NCI-H82 treated with DMSO at 0.1 percent for 48 hours (cell line): ENCODE measurements at regions not wholly inside any gene's neighbourhood (a gene's known extent, or its start where the extent isn't known, plus 50 kb on each side); places are given as distances from the start of the nearest gene placed in this dataset.
"Not testable (repeated sequence)": the region's sequence is repeated elsewhere in the genome, so short reads cannot be mapped to it uniquely, and the experiment has no call there.

Experiments
- DNase-seq: peaks from one replicate; lab custom pipeline; 2025; ENCODE audit not compliant: unreplicated experiment; lab: John Stamatoyannopoulos, UW

DNA sequence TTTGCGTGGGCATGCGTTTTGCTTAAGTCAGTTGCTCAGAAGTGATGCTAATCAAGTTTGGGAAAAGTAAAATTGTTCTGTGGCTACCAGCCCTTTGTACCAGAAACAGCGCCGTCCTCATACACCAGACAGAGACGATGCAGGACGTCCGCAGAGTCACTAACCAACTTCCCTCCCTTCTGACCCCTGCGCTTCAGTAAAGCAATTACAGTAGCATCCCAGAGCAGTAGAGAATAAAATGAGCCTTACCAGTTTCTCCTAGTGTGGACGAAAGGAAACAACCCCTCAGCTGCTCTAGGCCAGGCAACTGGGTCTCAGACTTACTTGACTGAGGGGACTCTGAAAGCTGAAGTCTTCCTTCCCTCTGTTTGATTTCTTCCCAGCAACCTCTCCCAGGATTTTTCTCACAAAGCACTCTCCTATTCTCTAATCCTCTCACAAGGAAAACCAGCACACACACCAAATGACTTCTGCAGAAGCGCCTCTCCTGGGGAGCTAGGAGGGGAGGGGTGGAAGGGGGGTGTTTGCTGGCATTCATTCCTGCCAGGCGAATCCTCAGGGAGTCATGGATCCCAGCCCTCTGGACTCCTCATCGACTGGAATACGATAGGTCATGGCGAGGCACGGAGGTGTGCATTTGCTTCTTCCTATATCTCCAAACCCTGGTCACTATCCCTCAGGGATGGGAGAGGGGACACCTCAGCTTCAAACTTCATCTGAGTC, 56.0 kb upstream of the MID1 start:
- no peak for DNase-seq

DNA sequence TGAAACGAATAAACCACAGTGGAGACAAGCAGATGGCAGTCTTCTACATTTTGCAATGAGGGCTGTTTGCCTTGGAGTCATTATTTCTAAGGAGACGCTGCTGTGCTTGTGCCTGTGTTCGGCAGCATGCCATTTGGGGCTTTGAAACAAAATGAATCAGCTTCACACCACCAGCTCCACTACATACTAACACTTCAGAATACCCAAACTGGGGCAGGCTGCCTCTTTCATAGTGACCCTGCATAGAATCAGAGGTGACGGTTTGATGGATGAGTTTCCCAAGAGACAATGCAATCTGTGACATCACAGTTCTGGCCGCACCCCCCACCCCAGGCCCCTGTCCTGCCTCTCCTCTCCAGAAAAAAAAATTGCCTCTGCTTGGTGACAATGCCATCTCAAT, 57.1 kb upstream of the MID1 start:
- no peak for DNase-seq

DNA sequence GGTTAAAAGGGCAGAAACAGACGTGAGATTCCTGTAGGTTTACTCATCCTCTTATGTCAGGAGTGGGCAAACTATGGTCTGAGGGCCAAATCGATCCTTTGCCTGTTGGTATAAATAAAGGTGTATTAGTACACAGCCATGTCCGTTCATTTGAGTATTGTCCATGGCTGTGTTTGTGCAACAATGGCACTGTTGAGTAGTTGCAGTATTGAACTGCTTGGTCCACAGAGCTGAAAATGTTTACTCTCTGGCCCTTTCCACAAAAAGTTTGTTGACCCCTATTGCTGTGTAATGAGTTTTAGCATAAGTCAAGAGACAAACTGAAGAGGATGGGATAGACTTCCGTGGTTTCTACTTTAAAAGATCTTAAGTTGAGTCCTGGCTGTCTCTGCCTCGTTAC, 59.0 kb upstream of the MID1 start:
- no peak for DNase-seq

DNA sequence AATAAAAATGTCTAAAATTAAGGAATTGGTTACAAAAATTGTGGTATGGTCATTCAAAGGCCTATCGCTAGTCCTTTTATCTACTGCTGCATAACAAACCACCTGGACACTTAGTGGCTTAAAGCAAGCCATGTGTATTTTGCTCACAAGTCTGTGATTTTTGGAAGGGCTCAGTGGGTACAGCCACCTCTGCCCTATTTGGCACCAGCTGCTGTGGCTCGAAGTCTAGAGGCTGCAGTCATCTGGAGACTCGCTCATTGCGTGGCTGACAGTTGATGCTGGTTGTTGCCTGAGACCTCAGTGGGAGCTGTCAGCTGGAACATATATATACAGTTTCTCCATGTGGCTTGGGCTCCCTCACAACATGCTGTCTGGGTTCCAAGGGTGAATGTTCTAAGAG, 60.8 kb upstream of the MID1 start:
- no peak for DNase-seq

DNA sequence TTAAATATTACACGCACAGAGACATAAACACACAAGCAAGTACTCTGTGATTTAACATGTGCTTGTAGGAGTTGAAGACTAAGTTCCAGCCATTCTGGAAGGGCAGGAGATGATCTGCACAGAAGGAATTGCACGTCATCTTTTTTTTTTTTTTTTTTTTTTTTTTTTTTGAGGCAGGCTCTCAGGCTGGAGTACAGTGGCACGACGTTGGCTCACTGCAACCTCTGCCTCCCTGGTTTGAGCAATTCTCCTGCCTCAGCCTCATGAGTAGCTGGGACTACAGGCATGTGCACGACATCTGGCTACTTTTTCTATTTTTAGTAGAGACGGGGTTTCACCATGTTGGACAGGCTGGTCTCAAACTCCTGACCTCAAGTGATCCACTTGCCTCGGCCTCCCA, 63.2 kb upstream of the MID1 start:
- not testable (repeated sequence) for DNase-seq

DNA sequence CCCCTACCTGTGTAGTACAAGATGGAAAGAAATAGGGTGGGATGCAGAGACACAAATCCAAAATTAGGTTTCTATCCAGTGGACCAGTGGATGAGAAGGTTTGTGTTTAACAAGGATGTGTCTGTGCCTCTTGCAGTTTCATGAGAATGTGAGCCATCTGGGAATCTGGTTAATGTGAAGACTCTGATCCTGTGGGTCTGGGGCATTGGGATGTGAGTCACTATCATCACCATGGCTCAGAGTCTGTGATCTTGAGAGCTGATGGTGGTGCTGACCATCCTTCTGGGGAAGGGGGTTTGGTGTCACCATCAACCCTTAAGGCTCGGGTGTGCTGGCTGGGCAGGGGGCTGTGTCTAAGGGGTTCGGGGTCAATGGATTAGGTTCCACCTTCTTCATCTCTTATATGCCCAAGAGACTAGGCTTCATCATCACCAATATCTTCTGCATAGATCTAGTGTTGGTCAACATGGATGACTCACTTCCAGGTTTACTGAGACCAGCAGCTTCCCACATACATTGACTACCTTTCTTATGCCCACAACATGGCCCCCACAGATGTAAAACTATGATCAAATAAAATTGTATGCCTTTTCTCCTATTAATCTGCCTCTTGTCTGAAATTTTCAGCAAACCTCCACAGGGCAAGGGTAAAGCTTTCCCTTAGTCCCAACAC, 65.7 kb upstream of the MID1 start:
- no peak for DNase-seq

DNA sequence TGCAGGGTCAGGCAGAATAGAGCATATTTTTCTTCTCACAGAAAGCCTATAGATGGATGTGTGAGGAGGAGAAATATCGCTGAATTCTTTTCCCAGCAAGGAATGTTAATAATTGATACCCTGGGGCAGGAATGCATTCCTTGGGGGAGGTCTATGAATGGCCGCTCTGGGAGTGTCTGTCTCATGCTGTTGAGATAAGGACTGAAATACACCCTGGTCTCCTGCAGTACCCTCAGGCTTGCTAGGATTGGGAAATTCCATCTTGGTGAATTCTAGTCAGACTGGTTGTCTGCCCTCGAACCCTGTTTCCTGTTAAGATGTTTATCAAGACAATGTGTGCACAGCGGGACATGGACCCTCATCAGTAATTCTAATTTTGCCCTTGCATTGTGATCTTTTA, 71.4 kb upstream of the MID1 start:
- not testable (repeated sequence) for DNase-seq

DNA sequence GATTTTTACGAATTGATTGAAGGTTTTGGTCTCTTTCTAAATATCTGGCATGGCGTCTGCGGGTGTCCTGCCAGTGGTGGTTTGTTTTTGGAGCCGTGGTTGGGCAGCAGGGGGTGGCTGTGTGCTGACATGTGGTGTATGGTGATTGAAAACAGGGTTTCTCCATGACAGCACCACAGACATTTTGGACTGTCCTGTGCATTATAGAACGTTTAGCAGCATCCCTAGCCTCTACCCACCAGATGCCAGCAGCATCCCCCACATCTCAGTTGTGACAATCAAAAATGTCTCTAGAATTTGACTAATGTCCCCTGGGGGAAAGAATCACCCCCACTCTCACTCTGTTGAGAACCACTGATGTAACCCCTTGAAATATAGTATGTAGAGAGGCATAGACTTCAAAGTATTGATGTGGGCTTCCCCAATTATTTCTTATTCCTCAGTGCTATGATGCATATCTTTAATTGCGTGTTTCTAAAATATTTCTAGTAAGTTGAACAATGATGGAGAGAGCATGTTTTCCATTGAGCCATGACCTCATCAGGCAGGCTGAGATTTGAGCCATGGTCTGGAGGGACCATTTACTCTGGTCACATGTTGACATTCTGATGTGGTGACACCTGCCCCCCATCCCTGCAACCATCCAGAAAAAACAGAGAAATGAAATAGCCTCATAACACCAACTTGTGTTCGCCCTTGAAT, 77.4 kb upstream of the MID1 start:
- no peak for DNase-seq

DNA sequence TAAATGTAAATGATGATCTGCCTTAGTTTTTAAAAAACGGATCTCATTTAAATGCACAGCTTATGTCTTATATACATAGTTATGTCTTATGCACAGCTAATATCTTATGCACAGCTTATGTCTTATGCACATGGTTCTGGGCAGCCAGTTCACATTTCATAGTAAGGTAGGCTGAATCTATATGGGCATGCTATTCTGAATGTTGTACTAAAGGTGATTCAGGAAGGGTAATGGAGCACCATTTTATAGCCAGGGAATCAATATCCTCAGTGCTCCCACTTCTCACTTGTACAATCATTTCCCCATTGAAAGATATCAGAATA, 77.9 kb upstream of the MID1 start:
- DNase-seq, result no peak

DNA sequence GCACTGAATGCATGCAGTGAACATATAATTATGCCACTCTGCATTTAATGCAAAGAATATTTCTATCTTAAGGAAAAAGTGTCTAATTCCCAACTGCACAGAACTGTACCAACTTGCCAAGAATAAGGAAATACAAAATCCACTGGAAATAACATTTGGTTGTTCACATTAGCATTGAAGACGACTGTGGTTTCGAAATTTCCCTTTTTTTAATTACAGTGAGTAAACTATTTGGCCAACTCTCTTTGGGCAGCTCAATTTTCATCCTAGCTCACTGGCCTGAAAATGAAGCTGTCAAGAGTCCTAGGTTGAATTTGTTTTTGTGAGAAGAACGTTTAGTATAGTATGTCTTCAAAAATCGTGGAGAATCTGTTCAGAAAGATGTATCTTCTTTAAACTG, 81.6 kb upstream of the MID1 start:
- DNase-seq, result no peak

DNA sequence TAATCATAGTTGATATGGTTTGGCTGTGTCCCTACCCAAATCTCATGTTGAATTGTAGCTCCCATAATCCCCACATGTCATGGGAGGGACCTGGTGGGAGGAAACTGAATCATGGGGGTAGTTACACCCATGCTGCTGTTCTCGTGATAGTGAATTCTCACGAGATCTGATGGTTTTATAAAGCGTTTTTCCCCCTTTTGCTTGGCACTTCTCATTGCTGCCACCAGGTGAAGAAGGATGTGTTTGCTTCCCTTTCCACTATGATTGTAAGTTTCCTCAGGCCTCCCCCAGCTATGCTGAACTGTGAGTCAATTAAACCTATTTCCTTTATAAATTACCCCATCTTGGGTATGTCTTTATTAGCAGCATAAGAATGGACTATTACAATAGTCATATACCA, 86.0 kb upstream of the MID1 start:
- DNase-seq, result not testable (repeated sequence)

DNA sequence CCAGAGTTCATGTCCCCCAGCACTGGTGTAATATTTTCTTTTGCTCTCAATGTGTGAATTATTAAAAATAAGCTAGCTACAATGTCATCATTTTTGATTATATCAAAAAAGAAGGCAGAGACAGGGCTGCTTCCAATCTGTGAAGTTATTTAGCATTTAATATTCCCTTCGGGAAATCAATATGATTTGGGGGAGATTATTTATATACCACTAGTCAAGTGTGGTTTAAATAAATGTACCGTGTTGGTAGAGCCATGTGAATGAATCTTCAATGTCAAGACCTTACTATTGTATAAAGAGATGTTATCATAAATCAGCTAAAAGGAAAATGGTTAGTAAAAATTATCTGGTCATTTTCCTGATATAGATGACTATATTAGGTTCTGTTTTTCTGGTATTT, 87.4 kb upstream of the MID1 start:
- DNase-seq, result no peak

DNA sequence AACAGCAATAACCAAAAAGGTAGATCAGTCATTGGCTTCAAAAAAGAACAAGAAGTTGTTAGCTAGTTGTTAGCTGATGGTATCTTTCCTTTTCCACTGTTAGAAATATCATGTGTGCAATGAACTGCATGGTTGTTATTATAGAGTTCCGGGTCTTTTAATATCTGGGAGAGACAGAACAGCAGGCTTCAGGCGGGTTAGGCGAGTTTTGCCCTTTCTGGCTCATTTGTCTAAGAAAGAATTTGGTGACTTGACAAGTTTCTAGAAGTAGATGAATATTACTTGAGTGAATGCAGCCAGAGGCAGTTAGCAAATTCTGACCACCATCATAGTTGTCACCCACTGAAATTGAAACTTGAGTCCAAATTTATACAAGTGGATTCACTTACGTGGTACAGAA, 88.9 kb upstream of the MID1 start:
- no peak for DNase-seq

DNA sequence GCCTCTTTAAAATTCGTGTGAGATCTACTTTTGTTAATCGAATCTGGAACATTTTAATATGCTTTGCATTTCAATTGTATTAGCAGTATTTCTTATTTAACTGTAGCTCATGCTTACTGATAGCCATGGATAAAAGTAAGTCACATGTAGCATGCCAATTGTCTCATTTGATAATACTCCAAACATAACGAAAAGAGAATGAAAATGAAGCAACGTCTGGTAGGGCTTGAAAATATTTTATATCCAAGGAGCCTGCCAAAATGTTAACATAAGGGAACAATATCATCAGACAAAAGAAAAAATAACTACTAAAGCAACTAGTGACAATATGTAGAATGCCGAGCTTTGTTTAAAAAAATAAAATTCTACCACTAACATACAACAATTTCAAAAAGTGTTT, 94.1 kb upstream of the MID1 start:
- DNase-seq, result no peak

DNA sequence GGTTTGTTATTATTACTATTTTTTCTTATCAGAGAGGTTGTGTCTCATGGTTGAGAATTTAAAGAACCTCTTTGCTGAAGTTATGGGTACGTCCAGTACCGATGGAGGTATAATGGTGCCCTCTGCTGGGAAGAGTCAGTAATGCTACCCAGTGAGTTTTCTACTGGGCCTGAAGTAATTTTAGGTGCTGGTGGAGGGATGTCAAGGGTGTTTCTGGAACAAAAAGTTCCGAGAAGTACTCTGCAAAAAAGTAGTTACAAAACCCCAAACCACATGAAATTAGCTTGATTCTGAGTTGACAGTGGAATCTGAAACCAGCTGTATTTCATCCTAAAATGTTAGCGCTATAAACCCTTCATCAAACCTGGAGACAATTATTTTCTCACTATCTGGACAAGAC, 102.5 kb upstream of the MID1 start:
- DNase-seq, result no peak

DNA sequence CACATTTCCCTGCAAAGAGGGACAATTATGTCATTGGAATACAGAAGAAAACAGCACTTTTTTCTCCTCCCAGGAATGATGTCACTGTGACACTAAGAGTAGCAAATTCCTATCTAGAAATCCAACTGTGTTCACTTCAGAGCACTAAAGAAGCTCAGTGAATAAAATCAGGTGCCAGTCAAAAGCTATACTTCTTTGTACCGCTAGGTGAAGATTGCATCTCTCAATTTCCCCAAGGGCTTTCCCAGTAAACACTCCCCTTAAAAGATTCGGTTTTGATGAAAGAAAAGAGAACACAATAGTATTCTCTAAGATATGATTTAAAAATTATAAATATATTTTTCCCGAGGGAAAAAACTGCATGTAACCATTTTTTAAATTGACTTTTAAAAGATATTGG, 104.7 kb upstream of the MID1 start:
- DNase-seq, result no peak

DNA sequence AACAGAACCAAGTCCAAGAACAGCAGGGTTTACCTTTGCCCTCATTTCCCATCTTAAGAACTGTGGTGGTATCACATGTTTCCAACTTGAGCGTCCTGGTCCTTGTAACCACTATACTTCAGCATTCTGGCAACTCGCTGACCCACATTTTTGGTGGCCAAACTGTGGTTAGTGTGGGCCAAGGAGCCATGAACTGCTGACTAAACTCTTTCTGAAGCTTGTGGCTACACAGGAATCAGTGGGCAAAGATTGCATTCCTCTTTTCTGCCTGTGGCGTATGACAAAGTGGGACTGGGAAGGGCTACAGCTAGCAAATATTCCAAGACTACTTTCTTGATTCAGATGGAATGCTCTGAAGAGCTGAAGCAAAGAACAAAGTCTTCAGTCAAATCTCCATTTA, 106.3 kb upstream of the MID1 start:
- DNase-seq, result no peak

DNA sequence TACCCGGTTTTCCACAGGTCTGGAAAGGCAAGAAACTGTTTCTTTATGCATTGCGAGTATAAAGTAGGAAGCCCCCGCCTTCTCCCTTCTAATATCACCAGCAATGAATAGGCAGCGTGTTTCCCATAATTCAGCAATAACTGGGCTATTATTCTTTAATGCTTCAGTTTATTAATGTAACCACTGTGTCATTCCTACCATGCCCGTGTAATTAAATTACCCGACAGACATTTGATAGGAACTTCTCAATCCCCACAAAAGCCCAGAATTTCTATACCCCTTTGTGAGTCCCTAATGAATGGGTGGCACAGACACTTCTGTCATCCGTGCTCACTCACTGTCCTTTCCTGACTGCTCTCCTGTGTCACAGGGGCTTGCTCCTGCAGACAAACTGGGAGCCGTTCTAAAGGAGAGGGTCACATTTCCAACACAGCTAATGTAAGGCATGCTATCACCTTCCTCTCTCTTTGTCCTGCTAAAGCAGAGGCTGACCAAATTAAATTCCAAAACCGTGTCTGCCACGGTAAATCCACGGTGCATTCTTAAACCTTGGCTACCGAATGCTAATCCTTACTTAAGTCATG, 108.5 kb upstream of the MID1 start:
- DNase-seq, result no peak

DNA sequence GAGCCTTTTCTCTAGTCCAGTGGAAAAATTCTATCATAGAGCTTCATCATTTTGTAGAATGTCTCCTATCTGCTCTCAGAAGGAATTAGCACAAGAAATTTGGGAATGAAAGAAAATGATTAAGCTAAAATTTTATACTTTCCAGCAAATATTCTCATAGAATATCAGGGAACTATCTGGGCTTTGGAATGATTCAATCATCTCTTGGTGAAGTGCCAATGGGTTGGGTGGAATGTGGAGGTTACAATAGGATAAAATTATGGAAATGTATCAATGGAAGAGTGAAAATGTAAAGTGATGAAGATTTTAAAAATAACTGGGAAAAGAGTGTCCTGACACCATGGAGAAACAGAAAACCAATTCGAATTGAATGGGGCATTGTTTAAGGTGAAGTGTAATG, 119.0 kb upstream of the MID1 start:
- no peak for DNase-seq

DNA sequence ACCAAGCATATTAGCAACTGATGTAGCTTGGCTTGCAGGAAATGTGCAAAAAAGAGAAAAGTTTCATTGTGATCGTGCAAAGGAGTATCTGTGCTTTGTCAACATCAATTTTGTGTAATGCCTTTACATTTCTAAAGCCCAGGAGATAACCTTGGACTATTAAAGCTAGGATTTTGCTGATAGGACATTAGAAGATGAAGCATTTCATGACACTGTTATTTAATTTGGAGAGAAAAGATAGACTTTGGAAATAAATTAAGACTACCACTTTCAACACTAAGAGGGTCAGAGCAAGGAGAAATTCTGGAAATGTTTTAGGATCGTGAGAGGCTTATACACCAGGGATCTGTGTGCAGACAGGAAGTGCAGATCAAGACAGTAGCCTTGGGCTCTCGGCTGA, 120.6 kb upstream of the MID1 start:
- DNase-seq, result no peak

DNA sequence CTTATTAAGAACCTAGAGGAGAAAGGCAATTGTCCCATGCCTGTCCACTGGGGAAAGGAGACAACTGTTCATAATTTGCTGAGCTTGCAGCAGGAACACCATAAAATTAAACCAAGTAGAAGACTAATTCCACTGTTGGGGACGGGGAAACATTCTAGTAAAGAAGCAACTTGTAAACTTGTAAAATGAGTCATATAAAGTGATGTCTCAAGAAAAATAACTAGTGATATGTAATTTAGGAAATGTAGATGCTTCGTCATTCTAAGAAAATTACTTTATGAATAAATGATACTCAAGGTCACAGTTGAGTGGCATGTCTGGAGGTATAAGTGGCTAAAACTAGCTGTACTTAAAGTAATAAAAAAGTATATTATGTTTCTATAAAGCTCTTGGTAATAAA, 121.2 kb upstream of the MID1 start:
- DNase-seq, result no peak

DNA sequence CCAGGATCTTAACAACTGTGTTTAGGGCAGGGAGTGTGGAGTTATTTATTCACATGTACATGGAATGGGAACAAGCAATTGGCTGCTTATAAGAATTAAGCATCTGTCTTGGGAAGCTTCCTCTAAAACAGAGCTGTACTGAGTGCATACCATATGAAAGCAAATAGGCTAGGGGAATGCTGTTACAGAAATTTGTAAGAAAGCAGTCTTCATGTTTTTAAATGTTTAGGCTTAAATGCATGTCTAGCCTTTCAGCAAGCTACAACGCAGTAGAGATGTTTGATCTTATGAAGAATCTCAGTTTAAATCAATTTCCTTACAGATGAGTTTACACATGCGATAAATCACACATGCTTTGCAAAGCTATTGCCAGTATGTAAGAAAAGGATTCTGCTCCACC, 123.1 kb upstream of the MID1 start:
- no peak for DNase-seq
